ENCODE measurements at regions not wholly inside any gene's neighbourhood (a gene's known extent, or its start where the extent isn't known, plus 50 kb on each side); places are given as distances from the start of the nearest gene placed in this dataset.

DNA sequence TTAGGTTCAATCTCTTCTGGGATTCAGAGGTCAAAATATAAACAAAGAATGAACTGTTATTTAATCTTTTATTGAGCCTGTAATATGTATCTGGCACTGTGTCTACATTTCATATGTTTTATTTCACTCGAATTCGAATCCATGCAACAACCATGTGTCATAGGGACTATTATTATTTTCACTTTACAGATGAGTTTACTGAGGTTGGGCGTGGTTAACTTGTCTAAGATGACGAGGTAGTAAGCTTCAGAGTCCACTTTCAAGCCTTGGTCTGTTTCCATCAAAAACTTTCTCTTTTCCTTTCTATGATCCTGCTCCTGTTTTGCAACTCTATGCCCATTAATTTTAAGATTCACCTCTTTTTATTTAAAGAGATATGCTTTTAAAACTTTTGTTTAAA, 55.2 kb upstream of the DMAC1 start:
- no peak for TF ChIP-seq GATA3 (IDR thresholded peaks at IDR 0.05; ENCODE audit: low read depth, low read length)
- no peak for TF ChIP-seq GATA2 (IDR thresholded peaks at IDR 0.05; ENCODE audit: low read depth, low read length)

Data from SH-SY5Y (cell line).